ENCODE measurements at regions not wholly inside any gene's neighbourhood (a gene's known extent, or its start where the extent isn't known, plus 50 kb on each side); places are given as distances from the start of the nearest gene placed in this dataset.
"Not testable (repeated sequence)": the region's sequence is repeated elsewhere in the genome, so short reads cannot be mapped to it uniquely, and the experiment has no call there.

GRCh38 chr9:63728287-63728686 is 1556.7 kb downstream of the FOXD4L5 start:
- WGBS, 2 experiments (ENCODE audit: insufficient coverage in 2 of 2): 57 to 77% methylated on average over 2 to 3 of the region's 3 CpGs
- Histone ChIP-seq H3K4me1 (ENCODE audit: control insufficient read depth, insufficient read depth, low read length, poor library complexity, severe bottlenecking) (no peaks in the 10 kb centered on the region), H3K36me3 (ENCODE audit: control insufficient read depth, insufficient read depth, low read length) (no peaks in the 10 kb centered on the region), H3K27ac (ENCODE audit: low read depth, low read length, severe bottlenecking) (no peak overlapping the region), H3K9me3 (ENCODE audit: control insufficient read depth, low read length) (peaks cover 9% of the 10 kb centered on the region), H3K4me3 (ENCODE audit: extremely low read depth, insufficient read depth, low read length, poor library complexity, severe bottlenecking) (no peak overlapping the region)

DNA sequence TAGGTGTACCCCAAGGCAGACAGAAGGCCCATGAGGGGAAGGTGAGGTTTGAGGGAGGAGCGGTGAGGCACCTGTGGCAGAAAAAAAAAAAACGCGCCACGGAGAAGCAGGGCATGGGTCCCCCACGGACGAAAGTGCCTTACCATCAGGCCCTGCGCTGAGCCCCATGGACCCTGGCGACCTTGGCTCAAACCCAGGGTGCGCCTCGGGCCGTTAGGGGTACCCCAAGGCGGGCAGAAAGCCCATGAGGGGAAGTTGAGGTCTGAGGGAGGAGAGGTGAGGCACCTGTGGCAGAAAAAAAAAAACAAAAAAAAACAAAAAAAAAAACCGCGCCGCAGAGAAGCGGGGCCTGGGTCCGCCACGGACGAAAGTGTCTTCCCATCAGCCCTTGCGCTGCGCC is 1576.7 kb downstream of the FOXD4L5 start:
- H3K9me3 ChIP-seq (ENCODE audit: control insufficient read depth, low read length); H3K4me1 ChIP-seq (ENCODE audit: control insufficient read depth, insufficient read depth, low read length, poor library complexity, severe bottlenecking); H3K27ac ChIP-seq (ENCODE audit: low read depth, low read length, severe bottlenecking); H3K36me3 ChIP-seq (ENCODE audit: control insufficient read depth, insufficient read depth, low read length); H3K4me3 ChIP-seq (ENCODE audit: extremely low read depth, insufficient read depth, low read length, poor library complexity, severe bottlenecking): not testable (repeated sequence)
- WGBS, 2 experiments (ENCODE audit: insufficient coverage in 2 of 2): 80 to 89% methylated on average over 11 to 14 of the region's 21 CpGs

DNA sequence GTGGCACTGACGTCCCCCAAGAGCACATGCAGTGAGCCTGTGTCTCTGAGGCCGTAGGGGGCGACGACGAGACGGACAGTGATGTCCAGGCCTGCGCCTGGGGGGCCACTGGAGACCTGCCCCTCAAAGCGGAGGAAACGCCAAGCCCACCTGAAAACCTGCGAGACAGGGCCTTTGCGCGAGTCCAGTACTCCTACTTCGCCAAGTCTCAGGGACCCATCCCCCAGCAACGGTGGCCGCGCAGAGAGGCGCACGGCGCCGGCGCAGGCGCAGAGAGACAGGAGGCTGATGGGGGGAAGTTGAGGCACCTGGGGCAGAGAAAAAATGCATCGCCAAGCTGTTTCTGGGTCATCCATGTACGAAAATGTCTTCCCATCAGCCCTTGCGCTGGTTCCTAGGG is 1580.6 kb downstream of the FOXD4L5 start:
- H3K9me3 ChIP-seq (ENCODE audit: control insufficient read depth, low read length); H3K36me3 ChIP-seq (ENCODE audit: control insufficient read depth, insufficient read depth, low read length); H3K4me3 ChIP-seq (ENCODE audit: extremely low read depth, insufficient read depth, low read length, poor library complexity, severe bottlenecking); H3K4me1 ChIP-seq (ENCODE audit: control insufficient read depth, insufficient read depth, low read length, poor library complexity, severe bottlenecking); H3K27ac ChIP-seq (ENCODE audit: low read depth, low read length, severe bottlenecking): not testable (repeated sequence)
- WGBS, 2 experiments (ENCODE audit: insufficient coverage in 2 of 2): 87 to 89% methylated on average over 15 to 25 of the region's 25 CpGs

DNA sequence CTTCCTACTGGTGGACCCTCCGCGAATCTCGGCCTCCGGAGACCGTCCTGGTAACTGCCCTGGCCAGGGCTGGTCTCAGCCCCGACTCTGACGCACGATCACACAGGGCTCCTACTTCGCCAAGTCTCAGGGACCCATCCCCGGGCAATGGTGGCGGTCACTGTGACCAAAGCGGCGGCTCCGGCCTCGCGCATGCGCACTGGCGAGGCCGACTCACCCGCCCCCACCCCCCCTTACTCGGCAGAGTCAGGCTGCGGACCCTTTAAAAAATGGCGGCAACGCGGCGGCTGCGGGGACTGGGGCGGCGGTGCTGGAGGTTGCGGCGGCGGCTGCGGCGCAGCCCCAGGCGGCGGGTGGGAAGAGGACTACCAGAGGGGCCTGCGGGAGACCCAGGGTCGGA is 1581.3 kb downstream of the FOXD4L5 start:
- H3K4me3 ChIP-seq (ENCODE audit: extremely low read depth, insufficient read depth, low read length, poor library complexity, severe bottlenecking); H3K4me1 ChIP-seq (ENCODE audit: control insufficient read depth, insufficient read depth, low read length, poor library complexity, severe bottlenecking); H3K27ac ChIP-seq (ENCODE audit: low read depth, low read length, severe bottlenecking); H3K36me3 ChIP-seq (ENCODE audit: control insufficient read depth, insufficient read depth, low read length); H3K9me3 ChIP-seq (ENCODE audit: control insufficient read depth, low read length): not testable (repeated sequence)
- WGBS, 2 experiments (ENCODE audit: insufficient coverage in 2 of 2): 88 to 91% methylated on average over 5 to 11 of the region's 38 CpGs

DNA sequence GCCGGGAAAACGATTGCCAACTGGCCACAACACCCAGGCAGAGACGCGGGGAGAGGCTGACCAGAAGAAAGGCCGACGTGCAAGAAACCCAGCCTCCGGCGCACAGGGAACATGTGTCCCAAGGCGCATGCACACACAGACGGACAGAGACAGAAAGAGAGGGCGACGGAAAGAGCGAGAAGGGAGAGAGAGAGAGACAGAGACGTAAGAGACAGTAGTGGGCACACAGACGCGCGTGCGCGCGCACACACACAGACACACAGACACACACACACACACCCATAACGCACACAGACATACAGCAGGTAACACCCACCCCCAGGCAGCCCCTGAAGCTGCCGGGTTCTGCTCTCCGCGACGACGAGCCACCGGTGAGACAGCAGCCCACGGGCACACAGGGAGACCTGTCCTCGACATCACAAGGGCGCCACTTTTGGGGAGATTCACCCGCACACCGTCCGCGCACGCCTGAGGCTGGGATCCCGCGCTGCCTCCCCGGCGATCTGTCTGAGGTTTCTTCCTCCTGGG is 1581.8 kb downstream of the FOXD4L5 start:
- not testable (repeated sequence) for H3K4me3 ChIP-seq (ENCODE audit: extremely low read depth, insufficient read depth, low read length, poor library complexity, severe bottlenecking); H3K36me3 ChIP-seq (ENCODE audit: control insufficient read depth, insufficient read depth, low read length); H3K27ac ChIP-seq (ENCODE audit: low read depth, low read length, severe bottlenecking); H3K9me3 ChIP-seq (ENCODE audit: control insufficient read depth, low read length); H3K4me1 ChIP-seq (ENCODE audit: control insufficient read depth, insufficient read depth, low read length, poor library complexity, severe bottlenecking)
- WGBS, 2 experiments (ENCODE audit: insufficient coverage in 2 of 2): 86% methylated on average over 8 of the region's 39 CpGs; no CpG with 5 or more reads in 1 of the 2 experiments
